ENCODE measurements at regions not wholly inside any gene's neighbourhood (a gene's known extent, or its start where the extent isn't known, plus 50 kb on each side); places are given as distances from the start of the nearest gene placed in this dataset.

DNA sequence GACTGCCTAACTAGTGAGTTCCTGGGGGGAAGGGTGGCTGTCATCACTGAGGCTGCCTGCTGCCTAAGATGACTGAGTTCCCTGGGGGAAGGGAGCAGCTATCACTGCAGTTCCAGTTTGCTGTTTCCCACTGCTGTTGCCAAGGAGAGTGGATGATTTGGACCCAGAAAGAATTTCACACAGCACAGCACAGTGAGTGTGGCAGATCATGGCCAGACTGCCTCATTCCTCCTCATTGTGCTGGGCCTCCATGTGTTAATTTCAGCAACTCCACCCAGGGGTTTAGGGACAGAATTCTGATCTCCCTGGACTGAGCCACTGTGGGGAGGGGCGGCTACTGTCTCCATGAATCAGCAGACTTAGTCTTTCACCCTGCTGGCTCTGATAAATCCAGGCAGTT is 125.0 kb downstream of the TEX13C start:
- TF ChIP-seq, protein P1, sequence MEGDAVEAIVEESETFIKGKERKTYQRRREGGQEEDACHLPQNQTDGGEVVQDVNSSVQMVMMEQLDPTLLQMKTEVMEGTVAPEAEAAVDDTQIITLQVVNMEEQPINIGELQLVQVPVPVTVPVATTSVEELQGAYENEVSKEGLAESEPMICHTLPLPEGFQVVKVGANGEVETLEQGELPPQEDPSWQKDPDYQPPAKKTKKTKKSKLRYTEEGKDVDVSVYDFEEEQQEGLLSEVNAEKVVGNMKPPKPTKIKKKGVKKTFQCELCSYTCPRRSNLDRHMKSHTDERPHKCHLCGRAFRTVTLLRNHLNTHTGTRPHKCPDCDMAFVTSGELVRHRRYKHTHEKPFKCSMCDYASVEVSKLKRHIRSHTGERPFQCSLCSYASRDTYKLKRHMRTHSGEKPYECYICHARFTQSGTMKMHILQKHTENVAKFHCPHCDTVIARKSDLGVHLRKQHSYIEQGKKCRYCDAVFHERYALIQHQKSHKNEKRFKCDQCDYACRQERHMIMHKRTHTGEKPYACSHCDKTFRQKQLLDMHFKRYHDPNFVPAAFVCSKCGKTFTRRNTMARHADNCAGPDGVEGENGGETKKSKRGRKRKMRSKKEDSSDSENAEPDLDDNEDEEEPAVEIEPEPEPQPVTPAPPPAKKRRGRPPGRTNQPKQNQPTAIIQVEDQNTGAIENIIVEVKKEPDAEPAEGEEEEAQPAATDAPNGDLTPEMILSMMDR (IDR thresholded peaks at IDR 0.05; ENCODE audit: low read length): no peak
- TF ChIP-seq EZH2phosphoT487 (IDR thresholded peaks at IDR 0.05; ENCODE audit: low read length): no peak

All from MM.1S (cell line).